ENCODE measurements at regions not wholly inside any gene's neighbourhood (a gene's known extent, or its start where the extent isn't known, plus 50 kb on each side); places are given as distances from the start of the nearest gene placed in this dataset.

- no peaks in the 10 kb centered on the region for H3K36me3 Mint-ChIP-seq (ENCODE audit: unreplicated experiment)
- TF ChIP-seq, protein P1, sequence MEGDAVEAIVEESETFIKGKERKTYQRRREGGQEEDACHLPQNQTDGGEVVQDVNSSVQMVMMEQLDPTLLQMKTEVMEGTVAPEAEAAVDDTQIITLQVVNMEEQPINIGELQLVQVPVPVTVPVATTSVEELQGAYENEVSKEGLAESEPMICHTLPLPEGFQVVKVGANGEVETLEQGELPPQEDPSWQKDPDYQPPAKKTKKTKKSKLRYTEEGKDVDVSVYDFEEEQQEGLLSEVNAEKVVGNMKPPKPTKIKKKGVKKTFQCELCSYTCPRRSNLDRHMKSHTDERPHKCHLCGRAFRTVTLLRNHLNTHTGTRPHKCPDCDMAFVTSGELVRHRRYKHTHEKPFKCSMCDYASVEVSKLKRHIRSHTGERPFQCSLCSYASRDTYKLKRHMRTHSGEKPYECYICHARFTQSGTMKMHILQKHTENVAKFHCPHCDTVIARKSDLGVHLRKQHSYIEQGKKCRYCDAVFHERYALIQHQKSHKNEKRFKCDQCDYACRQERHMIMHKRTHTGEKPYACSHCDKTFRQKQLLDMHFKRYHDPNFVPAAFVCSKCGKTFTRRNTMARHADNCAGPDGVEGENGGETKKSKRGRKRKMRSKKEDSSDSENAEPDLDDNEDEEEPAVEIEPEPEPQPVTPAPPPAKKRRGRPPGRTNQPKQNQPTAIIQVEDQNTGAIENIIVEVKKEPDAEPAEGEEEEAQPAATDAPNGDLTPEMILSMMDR (IDR thresholded peaks at IDR 0.05; ENCODE audit: partially characterized antibody, unreplicated experiment): no peak
- no peaks in the 10 kb centered on the region for H3K4me1 Mint-ChIP-seq (ENCODE audit: low read depth, unreplicated experiment)
- H3K4me3 Mint-ChIP-seq (ENCODE audit: unreplicated experiment): no peak overlapping the region
- H3K27ac Mint-ChIP-seq (ENCODE audit: unreplicated experiment): no peak overlapping the region
- DNase-seq: no peak
- H3K9me3 Mint-ChIP-seq (ENCODE audit: unreplicated experiment): peaks cover 1% of the 10 kb centered on the region
- H3K27me3 Mint-ChIP-seq (ENCODE audit: unreplicated experiment): no peaks in the 10 kb centered on the region
These were observed 251.7 kb upstream of the CXCL12 start for GRCh38 chr10:44636625-44637024.

- H3K4me3 Mint-ChIP-seq (ENCODE audit: unreplicated experiment): no peak overlapping the region
- no peak overlapping the region for H3K27ac Mint-ChIP-seq (ENCODE audit: unreplicated experiment)
- H3K27me3 Mint-ChIP-seq (ENCODE audit: unreplicated experiment): no peaks in the 10 kb centered on the region
- TF ChIP-seq, protein P1 (IDR thresholded peaks at IDR 0.05; ENCODE audit: partially characterized antibody, unreplicated experiment): no peak
- no peaks in the 10 kb centered on the region for H3K36me3 Mint-ChIP-seq (ENCODE audit: unreplicated experiment)
- H3K9me3 Mint-ChIP-seq (ENCODE audit: unreplicated experiment): peaks cover 1% of the 10 kb centered on the region
- no peaks in the 10 kb centered on the region for H3K4me1 Mint-ChIP-seq (ENCODE audit: low read depth, unreplicated experiment)
- no peak for DNase-seq
These were observed 255.5 kb upstream of the CXCL12 start for GRCh38 chr10:44640429-44640828.

- no peak overlapping the region for H3K4me3 Mint-ChIP-seq (ENCODE audit: unreplicated experiment)
- H3K27ac Mint-ChIP-seq (ENCODE audit: unreplicated experiment): no peak overlapping the region
- H3K4me1 Mint-ChIP-seq (ENCODE audit: low read depth, unreplicated experiment): peaks cover 2% of the 10 kb centered on the region
- no peaks in the 10 kb centered on the region for H3K9me3 Mint-ChIP-seq (ENCODE audit: unreplicated experiment)
- H3K27me3 Mint-ChIP-seq (ENCODE audit: unreplicated experiment): no peaks in the 10 kb centered on the region
- H3K36me3 Mint-ChIP-seq (ENCODE audit: unreplicated experiment): no peaks in the 10 kb centered on the region
- TF ChIP-seq, protein P1 (IDR thresholded peaks at IDR 0.05; ENCODE audit: partially characterized antibody, unreplicated experiment): no peak
- no peak for DNase-seq
These were observed 262.6 kb upstream of the CXCL12 start for GRCh38 chr10:44647473-44647872.

DNA sequence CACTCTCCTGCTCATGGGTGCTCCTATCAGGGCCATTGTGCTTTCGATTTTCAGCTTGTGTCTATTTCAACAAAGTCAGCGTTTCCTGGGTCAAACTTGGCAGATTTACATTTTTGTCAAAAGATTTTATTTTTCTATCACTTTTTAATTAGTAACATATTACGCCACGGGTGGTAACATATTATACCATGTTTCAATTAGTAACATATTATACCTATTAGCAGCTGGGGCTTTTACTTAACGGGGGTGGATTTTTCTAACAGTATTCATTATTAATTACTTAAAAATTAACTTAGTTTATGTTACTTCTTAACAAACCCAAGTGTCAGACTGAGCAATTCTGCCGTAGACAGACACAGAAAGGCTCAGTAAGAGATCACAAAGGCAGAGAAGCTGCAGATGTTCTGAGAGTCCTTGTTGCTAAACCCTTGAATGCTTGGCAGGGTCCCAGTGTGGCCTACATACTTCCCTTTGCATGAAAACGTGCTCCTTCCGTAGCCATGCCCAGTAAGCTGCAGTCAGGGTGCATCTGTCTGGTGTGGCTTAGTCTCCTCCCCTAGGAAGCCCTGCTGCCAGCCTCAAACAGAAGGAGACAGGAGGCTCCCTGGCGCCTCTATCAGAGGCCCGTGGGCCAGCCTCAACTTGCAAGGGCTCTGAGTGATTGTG is 263.1 kb upstream of the CXCL12 start:
- no peaks in the 10 kb centered on the region for H3K9me3 Mint-ChIP-seq (ENCODE audit: unreplicated experiment)
- H3K27me3 Mint-ChIP-seq (ENCODE audit: unreplicated experiment): no peaks in the 10 kb centered on the region
- H3K27ac Mint-ChIP-seq (ENCODE audit: unreplicated experiment): no peak overlapping the region
- no peak for DNase-seq
- H3K4me1 Mint-ChIP-seq (ENCODE audit: low read depth, unreplicated experiment): peaks cover 2% of the 10 kb centered on the region
- no peak overlapping the region for H3K4me3 Mint-ChIP-seq (ENCODE audit: unreplicated experiment)
- H3K36me3 Mint-ChIP-seq (ENCODE audit: unreplicated experiment): no peaks in the 10 kb centered on the region
- TF ChIP-seq, protein P1 (IDR thresholded peaks at IDR 0.05; ENCODE audit: partially characterized antibody, unreplicated experiment): no peak

All from glutamatergic neuron (in vitro differentiated cells).